ENCODE measurements at regions not wholly inside any gene's neighbourhood (a gene's known extent, or its start where the extent isn't known, plus 50 kb on each side); places are given as distances from the start of the nearest gene placed in this dataset.

DNA sequence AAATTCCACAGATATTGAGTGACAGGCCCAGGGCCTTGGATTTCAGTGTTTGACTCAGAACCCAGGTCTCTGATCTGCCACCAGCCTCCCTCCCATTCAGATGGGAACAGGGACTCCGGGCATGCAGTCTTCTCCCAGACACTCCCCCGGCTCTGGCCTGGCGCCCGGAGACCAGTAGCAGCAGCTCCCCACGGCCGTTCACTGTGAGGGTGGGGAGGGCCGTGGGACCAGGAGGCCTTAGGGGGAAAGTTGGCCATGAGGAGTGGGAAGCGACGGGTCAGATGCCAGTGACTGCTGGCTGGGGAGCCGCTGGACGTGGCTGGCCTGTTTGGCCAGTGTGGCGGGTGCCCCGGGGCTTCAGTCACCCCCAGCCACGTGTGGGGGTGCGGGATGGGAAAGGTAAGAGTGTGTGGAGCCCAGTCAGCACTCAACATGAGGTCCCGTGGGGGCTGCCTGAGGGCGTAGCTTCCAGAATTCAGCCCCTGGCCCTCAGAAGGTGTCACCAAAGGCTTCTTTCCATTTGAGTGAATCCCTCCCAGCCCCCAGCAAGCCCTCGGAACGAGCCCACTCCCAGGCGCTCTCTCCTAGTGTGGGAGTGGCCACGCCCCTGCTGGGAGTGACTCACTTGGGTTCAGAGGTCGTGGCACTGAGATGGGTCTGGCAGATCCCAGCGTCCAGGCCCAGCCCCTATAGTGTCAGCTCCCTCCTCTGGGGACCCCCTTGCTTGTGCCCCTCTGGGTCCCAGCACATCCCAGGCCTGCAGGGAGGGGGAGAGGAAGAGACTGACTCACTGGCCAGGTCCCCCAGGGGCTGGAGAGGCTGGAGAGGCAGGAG is 309.4 kb downstream of the SEC14L1 start:
- peak; percentile 51 for DNase-seq

DNA sequence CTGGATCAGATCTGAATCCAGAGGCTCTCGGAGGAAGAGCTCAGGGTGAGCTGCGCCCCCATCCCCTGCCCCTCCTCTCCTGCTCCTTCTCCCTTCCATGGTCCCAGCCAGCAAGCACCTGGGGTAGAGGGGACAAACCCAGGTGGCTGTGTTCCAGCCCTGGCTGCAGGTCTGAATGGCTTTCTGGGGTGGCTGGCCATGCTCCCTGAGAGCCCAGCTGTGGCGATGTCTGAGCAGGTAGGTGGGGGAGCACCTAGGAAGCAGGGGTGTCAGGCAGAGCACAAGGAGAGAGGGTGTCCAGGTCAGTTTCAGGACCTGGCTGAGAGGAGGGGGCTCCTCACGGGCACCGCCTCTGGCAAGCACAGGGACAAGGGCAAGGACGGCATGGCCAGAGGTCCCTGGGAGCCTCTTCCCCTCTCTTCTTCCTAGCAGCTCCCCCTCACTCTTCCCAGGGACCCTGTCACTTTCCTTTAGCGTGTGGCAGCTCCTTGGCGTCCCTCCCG is 310.0 kb downstream of the SEC14L1 start:
- peak; percentile 51 for DNase-seq

DNA sequence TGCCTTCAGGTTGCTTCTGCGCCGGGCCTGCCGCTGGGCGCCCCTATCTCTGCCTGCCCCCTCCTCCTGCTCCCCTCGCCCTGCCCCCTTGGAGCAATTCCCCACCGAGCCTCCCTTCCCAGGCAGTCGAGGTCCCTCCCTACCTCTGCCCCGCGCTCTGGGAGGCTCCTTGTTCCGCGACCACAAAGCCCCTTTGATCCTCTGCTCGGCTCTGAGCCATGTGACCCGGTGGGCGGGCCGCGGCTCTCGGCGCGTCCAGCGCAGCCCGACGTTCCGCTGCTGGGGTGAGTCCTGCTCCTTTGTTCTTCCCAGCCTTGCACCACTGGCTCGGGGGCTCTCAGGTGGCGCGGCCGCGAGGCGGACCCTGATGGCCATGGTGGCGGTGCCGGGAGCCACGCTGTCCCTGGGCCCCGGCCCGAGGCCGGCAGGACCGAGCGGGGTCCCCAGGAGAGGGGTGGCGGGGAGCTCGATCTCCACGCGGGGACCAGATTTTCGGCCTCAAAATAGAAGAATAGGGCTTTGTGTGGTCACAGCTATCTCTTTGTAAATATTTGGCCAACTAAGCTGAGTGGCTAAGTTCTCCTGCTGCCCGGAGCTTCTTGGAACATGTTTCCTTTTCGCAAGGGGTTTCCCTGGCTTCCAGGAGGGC is 310.6 kb downstream of the SEC14L1 start:
- peak; percentile 95 for DNase-seq

DNA sequence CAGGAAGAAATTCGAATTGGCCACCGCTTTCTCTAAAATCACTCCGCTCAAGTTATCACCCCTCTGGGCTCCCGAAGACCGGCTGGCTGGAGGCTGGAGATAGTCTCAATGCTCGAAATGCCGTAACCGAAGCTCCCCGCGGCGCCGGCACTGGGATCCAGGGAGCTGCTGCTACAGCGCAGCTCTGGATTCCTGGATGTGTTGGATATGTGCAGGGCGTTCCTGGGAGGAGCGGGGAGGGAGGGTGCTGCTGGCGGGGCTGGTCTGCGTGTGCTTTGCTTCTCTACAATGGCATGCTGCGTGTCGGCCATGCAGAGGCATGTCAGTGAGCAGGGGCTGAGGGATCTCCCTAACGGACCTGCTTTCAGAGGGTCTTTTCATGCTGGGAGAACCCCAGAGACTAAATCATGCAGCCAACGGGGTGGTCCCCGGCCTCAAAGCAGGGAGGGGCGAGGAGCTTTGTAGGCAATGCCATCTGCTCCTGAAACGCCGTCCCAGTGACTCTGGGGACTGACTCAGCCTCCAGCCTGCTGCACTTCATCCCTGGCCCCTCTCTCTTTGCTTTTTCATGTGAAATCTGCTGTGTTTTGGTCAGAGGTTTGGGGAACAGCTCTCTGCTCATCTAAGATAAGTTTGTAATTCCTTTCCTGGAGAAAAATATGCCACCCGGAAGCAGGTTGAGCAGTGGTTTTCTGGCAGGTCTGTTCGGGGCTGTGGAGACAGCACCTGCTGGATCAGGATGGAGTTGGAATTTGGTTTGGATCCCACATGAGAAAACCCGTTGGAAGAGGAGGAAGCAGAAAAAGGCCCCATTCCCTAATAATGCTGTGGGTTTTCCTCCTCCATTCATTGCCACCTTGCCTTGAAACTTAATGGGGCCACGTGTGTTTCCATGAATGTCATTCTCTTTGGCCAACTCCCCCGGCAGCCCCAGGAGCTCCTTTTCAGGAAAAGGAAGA is 311.4 kb downstream of the SEC14L1 start:
- DNase-seq: peak; percentile 91

DNA sequence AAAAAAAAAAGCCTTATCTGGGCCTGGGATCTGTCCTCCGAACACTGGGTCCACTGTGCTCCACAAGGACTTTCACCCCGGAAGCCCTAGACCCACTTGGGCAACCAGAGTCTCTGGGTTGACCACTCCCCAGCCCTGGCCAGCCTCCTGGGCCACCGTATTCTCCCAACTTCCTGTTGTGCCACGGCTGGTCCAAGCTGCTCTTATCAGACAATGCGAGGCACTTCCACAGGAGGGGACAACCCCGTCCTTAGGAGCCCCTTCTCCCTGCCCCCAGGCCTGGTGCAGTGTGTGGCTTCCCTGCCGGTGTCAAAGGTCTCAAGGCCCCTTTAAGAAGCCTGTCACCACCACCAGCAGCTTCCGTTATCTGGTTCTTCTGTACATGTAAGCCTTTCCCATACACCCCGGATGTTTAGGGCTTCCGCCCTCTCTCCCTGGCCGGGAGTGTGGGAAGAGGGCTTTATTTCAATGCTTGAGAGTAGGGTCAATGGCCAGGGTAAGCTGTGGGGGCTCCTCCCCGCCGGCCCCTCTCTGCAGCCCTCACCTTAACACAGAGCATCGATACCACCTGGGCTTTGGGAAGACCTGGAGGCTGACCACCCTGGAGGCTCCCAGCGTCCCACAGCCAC is 313.0 kb downstream of the SEC14L1 start:
- DNase-seq: no peak

DNA sequence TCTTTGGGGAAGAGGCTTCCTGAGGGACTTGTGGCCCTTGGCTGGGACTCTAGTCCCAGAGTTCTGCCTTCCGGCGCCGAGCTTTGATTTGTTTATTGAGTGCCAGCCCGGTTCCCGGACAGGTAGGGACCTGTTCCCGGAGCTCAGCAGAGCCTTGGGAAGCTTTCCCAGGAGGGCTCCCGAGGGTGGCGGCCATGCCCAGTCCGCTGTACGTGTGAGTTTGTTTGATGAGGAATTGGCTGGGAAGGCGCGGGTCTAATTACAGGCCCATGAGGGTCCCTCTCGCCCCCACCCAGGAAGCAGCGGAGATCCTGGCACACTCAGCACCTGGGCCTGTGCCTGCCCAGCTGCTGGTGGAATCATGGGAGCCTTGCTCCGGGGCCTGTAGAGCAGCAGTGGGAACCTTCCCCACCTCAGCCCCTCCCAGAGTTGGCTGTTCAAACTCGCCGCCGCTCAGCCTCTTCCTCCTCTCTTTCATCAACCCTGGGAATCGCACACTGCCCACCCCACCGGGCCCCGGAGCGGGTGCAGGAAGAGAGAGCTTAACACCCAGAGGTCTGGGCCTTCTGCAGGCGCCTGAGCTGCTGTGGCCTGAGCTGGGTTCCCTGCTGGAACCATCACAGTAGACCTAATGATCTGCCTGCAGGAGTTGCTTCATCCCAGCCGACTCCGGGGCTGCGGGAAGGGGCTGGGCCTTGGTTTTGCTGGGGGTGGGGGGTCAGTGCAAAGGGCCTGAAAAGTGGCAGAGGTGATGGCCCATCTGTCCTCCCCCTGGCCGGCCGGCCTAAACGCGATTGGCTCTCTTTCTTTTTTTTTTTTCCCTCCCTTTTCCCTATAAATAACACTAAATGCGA is 313.7 kb downstream of the SEC14L1 start:
- DNase-seq: no peak

DNA sequence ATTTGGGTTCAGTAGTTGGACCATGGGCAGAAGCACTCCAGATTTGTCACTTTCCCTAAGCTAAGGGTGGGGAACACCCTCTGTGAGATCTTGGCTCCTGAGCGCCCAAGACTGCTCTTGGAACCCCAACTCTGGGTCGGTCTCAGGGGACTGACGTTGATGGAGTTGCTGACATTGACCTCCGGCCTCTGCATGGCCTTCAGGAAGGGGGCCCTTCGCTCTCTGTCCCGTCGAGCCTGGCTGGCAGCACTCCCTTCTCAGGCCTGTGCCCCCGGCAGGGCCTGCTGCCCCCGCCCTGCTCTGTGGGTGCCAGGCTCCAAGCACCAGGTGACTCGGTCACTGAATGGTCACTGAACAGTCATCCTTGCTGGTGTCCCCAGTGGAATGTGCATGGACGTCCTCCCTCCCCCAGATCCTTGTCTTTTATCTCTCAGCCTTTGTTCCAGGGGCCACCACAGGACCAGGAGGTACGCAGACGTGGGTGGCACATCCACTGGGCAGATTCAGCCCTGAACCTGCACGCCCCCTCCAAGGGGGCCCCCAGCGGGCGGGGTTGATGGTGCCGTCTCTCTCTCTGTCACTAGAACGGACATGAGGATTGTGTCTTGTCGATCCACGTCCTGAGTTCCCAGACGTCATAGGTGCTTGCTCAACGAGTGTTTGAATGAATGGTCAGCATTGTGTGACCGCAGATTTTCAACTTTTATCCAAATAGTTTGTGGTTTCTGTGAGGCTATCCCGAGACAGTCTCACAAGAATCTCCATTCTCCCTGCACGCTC is 314.5 kb downstream of the SEC14L1 start:
- no peak for DNase-seq

DNA sequence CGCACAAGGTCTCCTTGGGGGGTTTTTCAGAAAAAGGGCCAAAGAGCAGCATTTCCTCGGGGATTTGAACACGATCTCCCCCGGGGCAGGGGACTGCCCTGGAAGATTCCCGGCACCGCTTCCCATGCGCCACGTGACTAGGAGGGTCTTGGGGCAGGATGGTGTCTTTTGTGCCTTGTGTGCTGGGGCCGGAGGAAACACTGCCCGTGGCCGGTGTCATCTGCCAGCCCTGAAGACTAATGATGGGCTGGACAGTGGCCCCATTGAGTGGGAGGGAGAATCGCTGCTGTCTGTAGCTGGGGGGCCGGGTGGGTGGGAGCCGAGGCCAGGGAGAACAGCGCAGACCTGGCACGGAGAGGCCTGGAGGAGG is 315.1 kb downstream of the SEC14L1 start:
- no peak for DNase-seq

DNA sequence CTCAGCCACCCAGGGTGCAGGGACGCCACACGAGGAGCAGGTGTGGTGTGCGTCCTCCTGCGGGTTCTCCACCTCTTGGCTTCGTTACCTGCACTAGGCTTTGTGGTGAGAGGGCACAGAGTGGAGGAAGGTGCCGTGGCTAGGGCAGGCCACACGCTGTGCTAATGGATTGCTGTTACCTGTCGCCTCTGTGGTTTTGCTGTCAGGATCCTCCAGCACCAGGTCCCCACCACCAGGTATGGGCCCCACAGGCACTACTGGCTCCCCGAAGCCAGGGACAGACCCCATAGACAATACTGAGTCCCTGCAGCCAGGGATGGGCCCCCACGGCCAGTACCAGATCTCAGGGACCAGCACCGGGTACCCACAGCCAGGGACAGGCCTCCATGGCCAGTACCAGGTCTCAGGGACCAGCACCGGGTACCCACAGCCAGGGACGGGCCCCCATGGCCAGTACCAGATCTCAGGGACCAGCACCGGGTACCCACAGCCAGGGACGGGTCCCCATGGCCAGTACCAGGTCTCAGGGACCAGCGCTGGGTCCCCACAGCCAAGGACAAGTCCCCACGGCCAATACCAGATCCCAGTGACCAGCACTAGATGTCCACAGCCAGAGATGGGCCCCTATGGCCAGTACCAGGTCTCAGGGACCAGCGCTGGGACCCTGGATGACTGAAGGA is 315.6 kb downstream of the SEC14L1 start:
- DNase-seq: no peak

DNA sequence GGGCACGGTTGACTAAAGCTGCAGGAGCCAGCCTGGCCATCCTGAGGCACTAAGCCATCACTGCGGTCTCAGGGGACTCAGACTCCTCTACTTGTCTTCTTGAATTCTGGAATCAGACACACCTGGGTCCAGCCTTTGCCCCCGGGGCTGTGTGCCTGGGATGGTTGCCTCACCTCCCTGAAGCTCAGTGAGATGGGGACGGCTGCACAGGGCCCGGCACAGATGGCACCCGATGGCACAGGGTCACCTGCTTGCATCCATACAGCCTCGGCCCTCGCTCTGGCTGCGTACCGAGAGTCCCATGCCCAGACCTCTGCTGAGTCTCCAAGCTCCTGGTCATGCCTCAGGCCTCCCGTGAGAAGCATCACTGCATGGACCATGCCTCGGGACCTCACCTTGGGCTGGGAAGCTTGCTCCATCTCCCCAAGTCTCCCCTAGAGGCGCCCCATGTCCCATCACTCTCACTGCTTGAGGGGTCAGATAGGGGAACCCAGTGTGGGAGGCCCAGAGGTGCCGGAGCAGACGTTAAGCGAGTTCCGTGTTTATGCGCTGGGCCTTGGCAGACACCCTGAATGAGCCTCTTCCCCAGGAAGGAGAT is 316.3 kb downstream of the SEC14L1 start:
- DNase-seq: no peak

DNA sequence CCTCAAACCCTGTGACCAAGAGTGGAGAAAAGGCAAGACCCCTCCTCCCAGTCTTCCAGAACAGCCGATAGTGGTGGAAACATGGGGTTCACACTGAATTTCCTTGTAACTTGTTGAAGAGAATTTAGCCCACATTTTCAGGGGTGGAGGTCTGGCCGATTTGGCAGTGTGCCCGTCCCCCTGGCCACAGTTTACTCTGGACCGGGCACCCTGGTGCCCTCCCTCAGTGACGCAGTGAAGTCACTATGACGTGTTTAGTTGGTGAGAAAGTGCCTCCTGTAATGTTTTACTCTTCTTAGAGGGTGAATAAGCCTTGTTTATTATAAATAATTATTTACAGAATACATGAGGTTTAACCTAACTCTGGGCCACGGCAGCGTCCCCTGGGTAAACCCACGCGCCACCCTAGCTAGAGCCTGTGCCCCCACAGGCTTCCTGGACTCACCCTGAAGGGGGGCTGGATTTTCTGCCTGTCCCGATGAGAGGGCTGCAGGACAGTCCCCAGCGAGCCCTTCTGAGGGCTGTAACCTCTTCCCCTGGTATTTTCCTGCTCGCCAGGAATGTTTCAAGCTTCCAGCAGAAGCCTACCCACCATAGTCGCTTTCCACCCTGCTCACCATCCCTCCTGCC is 316.9 kb downstream of the SEC14L1 start:
- no peak for DNase-seq

DNA sequence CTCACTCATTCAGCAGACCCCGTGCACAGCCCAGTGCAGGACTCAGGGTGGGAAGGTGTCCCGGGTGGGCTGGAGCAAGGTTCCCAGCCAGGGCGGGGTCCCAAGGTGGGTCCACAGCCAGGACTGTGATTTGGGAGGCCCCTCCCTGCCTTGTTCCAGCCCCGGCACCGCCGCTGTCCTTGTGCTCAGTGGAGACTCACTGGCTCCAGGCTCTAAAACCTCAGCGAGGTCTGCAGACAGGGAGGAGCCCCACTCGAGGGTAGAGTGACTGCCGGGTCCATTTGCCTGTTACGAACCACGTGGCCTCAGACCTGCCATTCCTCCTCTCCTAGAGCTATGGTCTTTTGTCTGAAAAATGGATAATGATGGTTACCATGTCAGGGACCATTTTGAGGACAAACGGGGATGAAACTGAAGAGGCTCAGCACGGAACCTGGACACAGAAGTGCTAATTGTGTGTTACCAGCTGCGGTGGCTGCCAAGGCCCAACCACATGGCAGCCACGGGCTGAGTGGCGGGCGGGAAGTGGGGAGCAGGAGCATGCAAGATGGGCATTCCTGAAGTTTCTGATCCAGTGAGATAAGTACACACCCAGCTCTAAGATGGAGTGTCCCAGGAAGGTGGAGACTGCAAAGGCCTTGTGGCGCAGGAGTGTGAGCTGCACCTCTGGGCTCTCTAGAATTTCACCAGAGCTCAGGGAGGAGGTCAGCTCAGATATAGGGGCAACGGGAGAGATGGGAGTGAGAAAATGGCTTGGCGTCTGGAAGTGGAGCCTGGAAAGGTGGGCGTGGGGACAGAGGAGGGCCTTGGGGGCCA is 317.6 kb downstream of the SEC14L1 start:
- no peak for DNase-seq

DNA sequence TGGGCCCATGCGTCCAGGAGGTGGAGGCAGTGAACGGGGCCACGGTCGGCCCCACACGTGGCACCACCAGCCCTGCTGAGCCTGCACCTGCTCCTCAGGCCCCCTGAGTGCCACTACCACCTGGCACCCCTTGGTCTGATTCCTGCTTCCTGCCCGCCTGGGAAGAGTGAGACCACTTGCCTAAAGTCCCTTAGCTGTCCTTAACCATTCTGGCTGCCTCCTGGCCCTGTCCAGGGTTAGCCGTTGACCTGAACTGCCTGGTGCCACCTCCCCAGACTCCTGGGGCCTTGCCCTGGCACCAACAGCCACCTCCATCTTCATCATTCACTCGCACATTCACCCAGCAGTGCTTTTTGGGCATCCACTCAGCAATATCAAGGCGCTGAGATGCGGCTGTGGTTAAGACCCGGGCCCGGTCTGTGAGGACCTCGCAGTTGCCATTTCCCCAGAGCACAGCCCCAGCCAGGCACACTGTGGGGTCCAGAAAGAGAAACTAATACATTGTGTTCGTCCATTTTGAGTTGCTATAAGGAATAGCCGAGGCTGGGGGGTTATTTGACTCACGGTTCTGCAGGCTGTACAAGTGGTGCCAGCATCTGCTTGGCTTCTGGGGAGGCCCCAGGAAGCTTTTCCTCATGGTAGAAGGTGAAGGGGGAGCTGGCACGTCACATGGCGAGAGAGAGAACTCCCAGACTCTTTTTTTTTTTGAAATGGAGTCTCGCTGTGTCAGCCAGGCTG is 318.4 kb downstream of the SEC14L1 start:
- no peak for DNase-seq

DNA sequence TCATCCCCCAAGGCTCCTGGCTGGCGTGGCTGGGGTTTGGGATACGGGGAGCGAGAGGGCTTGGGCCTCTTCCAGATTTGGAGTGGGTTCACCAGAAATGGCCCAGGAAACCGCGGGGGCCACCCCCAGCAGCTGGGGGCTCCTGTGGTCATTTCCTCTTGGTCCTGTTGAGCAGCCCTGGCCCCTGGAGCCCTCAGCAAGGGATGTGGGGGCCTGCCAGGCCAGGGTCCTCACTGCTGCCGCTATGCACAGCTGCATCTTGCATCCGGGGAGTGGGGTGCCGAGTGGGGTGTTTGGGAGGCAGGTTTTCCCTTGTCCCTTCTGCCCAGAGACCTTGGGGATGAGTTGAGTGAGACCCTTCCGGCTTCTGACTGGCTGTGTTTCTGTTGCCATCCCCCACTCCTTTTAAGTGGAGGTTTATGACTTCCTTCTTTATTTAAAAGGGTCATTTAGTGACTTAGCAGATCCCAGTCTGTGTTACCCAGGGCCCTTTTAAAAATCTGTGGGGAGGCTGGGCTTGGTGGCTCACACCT is 319.8 kb downstream of the SEC14L1 start:
- DNase-seq: no peak

DNA sequence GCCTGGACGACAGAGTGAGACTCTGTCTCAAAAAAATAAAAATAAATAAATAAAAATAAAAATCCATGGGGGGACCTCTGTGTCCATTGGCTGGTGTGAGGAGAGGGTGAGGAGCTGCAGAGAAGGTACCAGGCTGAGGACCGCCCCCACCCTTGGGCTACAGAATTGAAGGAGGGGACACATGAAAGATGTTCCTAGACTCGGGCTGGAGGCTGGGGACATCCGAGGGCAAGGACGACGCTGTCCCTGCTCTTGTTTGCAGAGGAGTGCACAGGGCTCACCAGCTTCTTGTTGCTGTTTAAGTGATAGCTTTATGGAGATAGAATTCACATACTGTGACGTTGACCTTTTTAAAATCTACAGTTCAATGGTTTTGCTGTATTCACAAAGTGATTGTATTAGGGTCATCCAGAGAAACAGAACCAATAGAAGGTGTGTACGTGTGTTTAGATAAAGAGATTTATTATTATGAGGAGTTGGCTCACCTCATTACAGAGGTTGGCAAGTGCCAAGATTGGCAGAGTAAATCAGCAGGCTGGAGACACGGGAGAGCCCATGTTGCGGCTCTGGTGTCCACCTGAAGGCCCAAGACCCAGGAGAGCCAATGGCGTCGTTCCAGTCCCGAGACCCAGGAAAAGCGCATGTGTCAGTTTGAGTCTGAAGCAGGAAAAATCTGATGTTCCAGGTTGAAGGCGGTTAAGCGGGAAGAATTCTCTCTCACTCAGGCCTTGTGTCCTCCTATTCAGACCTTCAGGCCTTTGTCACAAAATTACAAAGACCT is 320.7 kb downstream of the SEC14L1 start:
- no peak for DNase-seq

DNA sequence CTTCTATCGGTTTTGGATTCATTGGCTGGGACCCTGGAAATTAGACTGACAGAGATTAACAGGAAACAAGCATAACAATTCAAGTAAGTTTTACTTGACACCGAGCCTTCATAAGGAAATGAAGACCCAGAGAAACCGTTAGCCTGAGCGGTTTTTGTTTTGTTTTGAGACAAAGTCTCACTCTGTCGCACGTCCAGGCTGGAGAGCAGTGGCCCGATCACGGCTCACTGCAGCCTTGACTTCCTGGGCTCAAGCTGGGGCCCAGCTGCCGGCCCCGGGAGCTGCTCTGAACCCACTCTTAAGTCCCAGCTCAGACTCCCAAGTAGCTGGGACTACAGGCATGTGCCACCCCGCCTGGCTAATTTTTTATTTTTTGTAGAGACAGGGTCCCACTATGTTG is 321.3 kb downstream of the SEC14L1 start:
- no peak for DNase-seq
